ENCODE measurements at regions not wholly inside any gene's neighbourhood (a gene's known extent, or its start where the extent isn't known, plus 50 kb on each side); places are given as distances from the start of the nearest gene placed in this dataset.
"Not testable (repeated sequence)": the region's sequence is repeated elsewhere in the genome, so short reads cannot be mapped to it uniquely, and the experiment has no call there.

DNA sequence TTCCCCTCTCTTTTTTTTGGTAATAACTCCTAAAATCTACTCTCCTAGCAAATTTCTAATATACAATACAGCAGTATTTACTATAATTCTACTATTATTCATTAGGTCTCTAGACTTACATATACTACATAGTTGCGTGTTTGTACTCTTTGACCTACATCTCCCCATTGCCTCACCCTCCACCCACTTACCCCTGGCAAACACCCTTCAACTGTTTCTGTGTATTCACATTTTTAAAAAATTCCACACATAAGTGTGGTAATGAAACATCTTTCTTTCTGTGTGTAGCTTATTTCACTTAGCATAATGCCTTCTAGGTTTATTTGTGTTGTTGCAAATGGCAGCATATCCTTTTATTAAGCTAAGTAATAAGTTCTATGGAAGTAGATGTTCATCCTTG, 336.0 kb downstream of the CCDC85A start:
- DNase-seq = no peak

DNA sequence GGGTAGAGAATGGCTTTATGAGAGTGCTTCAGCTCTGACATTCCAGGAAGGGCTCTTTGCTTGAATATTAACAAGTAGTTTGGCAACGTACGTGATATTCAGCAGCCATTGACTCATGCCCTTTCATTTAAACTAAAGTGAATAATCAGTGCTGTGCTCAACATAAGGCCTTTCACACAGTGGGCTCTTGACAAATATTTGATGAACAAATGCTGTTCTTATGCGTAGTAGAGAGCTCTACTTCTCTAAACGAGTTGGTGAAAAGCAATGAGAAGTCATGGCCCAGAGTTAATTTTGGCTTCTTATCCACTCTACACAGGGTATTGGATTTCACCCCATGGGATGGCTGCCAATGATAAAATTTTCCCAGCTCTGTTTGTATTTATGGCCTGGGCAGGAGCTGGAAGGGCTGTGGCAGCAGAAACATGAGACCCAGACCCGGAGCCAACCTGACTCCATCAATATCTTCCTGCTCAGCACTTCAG, 338.9 kb downstream of the CCDC85A start:
- no peak for DNase-seq

DNA sequence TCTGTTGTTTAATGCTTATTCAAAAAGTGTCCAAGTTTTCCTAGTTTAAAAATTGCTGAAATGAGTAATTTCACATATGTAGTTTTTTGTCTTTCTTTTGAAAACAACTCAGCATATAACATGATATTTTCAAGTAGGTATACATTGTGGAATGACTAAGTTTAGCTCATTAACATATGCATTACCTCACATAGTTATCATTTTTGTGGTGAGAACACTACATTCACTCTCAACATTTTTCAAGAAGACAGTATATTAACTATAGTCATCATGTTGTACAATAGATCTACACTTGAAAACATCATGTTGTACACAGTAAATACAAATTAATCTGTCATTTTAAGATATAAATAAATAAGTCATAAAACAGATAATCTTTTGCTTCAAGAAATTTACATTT, 340.0 kb downstream of the CCDC85A start:
- DNase-seq = no peak

DNA sequence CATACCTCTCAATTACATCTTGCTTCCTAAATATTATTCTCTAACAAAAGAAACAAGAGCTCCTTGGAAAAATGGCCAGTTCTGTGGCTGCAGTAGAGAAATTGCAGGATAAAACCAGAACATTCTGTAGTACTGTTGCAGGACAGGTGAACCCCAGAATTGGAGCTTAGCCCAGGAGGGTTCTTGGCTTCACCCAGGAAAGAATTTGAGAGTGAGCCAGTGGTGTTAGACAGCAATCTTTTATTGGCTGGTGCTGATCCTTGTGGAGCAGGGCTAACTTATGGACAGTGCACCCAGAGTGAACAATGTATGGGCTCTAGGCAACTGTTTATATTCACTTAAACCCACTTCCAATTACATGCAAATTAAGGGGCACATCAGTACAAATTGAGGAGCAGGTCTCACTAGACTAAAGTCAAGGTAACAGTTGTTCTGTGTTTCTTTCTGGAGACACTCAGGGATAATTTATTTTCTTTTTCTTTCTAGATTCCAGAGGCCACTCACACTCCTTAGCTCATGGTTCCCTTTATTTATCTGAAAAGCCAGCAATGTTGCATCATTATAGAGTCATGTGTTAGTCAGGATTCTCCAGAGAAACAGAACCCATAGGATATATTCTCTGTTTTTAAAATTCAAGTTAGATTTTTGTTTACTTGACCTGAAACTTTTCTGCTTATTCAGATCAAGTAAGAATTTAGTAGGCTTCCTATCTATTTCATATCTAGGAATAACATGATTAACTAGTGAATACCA, 348.1 kb downstream of the CCDC85A start:
- DNase-seq = no peak

DNA sequence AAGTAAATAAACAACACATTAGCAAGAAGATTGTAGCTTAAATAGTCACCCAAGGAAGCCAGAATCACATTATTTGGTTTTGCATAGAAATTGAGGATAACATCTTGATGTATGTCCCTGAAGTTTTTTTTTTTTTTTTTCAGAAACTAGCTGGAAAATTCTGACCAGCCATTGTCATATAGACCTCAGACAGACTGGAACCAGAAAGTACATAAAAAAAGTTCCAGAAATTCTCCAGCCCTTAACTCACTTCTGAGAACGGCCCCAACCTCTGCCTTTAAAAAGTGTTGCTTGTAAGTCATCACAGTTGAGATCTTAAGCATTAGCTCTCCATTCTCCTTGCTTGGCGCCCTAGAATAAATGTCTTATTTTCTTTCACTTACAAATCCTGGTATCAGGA, 350.5 kb downstream of the CCDC85A start:
- no peak for DNase-seq

DNA sequence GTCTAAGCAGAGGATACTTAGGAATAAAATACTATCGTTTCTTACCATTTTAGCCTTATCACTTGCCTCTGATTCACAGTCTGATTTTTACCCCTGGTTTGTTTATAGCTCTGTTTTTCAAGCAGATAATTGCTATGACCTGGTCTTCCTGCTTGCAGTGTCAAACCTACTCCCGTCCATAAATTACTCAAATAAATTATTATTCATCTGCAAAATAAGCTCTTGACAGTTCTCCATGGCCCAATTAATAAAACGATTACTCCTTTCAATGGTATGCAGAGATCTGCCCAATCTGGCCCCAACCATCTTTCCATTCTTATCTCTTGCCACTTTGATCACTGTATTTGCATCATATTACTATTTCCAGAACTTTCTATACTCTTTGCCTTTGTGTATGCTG, 354.0 kb downstream of the CCDC85A start:
- DNase-seq = no peak

DNA sequence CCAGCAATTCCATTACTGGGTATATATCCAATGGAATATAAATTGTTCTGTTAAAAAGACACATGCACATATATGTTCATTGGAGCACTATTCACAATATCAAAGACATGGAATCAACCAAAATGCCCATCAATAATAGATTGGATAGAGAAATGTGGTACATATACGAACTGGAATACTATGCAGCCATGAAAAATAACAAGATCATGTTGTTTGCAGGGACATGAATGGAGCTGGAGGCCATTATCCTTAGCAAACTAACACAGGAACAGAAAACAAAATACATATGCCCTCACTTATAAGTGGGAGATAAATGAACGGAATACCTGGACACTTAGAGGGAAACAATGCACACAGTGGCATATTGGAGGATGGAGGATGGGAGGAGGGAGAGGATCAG, 355.8 kb downstream of the CCDC85A start:
- no peak for DNase-seq

DNA sequence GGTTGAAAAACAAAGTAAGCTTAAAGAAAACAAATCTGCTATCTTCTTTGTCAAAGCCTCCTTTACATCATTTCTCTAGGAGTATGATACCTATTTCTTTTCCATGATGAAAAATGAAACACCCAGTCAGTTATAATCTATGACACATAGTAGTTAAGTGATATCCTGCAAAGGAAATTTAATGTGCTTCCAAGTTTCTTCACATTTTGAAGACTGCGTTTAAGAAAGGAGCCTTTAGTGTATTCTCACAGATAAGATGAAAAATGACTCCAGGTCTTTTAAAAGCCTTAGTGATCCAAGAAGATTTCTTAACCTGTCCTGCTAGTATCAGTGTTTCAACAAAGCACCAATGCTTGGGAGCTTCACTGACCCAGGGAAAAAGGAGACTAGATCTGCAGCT, 356.7 kb downstream of the CCDC85A start:
- DNase-seq = no peak

DNA sequence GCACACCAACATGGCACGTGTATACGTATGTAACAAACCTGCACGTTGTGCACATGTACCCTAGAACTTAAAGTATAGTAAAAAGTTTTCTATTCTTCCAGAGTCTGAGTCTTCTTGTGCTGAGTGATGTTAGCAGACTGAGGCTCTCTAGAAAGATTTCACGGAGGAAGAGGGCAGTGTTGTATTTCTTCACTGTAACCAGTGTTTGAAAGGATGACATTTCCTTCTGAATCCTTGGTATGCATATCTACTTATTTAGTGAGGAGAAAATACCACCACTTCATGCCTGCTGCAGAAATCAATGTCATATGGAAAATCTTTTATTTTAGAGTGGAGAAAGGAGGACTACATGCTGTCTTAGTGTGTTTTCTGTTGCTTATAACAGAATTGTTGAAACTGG, 357.1 kb downstream of the CCDC85A start:
- DNase-seq = no peak

DNA sequence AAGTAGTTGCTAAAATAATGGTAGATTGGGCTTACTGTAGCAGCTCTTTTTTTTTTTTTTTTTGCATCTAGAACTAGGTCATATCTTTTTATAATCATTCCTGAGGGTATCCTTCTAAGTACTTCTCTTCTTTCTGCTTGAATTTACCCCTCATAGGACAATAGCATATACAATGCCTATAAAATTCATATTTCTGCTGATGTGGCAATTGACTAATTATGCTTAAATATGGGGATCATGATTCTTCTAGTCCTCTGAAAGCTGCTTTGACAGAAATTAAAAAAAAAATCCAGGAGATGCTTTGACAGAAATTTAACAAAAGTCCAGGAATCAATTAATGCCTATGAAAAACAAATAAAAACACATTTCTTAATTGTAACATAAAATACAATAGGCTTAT, 358.4 kb downstream of the CCDC85A start:
- DNase-seq = no peak

DNA sequence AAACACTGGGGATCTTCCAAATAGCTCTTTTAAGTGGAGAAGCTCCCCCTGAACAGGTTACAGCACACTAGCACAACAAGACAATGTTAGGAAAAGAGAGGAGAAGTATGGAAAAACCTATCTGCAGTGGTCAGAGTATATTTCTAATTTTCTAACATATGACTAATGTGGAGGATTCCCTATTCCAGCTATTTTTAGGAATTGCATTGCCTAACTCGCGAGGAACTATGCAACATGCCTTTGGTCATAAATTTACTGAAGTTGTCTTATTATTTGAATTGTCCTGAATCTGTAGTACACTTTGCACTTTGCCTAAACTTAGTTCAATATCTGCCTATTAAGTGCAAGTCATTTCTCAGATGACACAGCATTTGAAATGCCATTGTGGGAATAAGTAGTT, 381.4 kb downstream of the CCDC85A start:
- no peak for DNase-seq

DNA sequence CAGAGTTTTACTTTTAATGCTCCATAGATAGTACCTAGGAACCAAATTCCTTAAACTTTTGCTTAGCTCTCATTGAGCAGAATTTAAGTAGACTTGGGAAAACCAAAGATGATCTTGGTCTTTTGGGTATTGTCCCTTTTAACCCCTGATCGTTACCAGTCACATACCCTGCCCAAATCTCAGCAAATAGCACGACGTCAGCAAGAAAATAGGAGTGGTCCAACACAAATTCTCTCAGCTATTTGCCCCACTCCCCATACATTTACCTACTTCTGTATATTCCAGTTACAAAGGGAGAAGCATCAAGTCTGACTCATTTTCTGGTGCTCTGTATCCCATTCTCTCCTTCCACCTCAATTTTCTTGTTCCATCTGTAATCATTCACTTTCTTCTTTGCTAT, 387.3 kb downstream of the CCDC85A start:
- no peak for DNase-seq

DNA sequence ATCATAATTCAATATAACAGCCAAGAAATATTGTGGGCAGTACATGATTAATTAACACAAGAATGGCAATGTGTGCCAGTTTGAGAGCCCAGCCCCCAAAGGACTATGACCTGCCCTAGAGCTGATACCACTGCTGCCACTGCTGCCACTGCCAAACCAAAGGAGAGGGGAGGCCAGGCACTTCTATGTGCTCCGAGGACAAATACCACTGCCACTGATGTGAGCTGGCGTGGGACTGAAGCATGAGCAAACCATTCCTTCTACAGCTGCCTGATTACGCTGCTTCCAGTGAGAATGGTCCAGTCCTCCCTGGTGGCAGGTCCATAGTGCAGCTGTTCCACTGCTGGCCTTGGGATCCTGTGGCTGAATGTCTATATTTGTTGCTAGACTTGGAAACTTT, 392.2 kb downstream of the CCDC85A start:
- DNase-seq = no peak

DNA sequence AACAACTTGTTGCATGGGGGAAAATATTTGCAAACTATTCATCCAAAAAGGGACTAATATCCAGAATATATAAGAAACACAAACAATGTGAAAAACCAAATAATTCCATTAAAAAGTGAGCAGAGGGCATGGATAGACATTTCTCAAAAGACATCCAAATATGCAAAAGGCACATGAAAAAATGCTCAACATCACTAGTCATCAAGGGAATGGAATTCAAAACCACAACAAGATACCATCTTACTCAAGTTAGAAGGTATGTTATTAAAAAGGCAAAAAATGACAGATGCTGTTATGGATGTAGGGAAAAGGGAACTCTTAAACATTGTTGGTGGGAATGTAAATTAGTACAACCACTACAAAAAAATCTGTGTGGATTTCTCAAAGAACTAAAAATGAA, 396.5 kb downstream of the CCDC85A start:
- DNase-seq = no peak

DNA sequence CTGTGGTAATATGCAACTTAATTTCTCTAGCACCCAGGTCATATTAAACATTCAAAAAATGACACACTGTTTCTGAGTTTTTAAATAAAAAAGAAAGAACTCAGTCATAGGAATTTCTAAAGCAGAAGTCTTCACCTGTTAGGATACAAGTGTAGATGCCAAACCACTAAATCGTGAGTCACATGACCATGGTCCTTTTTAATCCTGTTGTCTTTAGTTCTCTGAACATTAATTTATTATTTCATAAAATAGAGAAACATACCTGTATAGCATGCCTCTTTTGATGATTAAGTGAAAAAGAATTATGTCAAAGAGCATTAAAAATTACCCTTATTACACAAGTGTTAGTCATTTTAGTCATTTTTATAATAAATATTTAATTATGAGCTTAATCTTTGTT, 398.8 kb downstream of the CCDC85A start:
- no peak for DNase-seq

DNA sequence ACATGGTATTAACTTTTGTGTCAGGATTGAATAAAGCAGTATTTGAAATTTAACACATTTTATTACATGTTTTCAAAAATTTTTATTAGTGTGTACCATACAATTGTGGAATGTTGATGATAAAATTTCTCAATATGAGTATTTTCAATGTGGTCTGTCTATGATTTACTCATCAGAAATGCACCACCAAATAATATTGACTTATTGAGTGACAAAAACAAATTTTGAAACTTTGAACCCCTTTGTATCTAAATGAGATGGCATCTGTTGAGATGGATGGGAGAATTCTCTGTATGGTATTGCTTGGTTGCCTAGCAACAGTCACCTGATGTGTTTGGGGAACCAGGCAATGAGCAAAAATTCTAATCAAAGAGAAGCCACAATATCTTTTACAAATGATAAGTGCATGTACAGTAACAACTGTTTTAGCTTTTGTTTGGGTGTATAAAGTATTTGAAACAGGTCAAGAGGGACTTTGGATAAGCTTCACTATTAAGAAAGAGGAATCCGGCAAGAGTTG, 400.1 kb downstream of the CCDC85A start:
- no peak for DNase-seq

DNA sequence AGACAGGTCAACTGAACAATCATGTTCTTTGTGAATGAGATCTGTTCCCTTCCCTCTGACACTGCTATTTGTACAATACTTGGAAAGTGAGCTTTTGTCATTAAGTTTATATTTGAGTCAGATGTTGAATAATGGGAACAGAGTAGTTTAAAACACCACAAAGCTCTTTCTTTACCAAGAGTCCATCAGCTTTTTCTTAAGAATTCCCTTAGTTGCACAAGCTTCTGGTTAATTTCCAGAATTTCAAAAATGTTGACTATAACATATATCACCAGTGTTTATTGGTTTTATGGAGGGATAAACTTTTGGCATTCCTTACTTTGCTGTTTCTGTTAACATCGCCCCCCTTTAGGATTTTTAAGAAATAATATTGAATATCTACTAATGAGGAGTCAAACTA, 403.7 kb downstream of the CCDC85A start:
- DNase-seq = no peak

DNA sequence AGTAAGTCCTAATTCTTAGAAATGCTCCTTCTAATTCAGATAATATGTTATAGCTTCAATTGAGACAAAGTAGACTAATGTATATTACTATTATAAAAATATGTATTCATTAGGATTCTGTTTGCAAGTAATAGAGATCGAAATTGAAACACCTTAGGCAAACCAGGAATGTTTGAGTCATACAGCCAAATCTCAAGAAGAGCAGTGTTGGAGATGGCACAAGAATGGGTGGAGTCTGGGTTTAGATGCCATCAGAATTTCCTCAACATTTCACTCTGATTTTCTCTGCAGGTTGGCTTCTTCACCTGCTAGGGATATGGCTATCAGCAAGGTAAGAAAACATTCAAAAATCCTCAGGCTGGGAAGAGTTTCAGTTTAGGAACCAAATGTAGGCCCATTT, 405.4 kb downstream of the CCDC85A start:
- DNase-seq = no peak

DNA sequence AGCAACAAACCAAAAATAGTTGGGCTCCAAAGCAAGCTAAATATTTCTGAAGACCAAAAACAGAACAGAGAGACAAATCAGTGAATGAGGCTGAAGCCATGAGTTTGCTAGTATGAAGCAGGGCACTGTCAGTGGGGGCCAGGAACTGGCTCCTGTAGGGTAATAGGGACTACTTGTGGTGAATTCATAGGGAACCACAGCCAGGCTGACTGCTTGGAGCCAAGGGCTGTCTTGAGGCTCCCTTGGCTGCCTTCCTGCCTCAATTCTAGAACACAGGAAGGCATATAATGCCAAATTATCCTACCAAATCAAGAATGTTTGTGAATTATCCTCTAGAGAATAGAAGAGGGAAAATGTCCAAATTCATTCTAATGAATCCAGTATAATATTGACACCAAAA, 406.0 kb downstream of the CCDC85A start:
- DNase-seq = no peak

DNA sequence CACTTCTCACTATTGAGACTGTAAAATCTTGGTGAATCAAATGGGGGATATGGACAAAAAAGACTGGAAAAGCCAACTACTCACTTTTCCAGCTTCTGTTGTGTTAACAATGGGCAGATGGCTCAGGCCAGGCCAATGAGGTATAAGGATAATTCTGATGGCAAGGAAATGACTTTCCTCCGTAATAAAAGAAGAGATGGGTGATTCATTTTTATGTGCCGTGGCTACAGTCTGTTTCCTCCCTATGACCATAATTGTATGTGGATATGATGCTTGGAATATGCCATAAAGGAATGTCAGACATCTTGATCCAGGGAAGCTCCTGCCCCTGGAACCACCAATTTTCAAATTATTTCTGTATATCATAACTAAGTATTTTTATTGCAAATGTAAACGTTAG, 406.8 kb downstream of the CCDC85A start:
- DNase-seq = no peak

DNA sequence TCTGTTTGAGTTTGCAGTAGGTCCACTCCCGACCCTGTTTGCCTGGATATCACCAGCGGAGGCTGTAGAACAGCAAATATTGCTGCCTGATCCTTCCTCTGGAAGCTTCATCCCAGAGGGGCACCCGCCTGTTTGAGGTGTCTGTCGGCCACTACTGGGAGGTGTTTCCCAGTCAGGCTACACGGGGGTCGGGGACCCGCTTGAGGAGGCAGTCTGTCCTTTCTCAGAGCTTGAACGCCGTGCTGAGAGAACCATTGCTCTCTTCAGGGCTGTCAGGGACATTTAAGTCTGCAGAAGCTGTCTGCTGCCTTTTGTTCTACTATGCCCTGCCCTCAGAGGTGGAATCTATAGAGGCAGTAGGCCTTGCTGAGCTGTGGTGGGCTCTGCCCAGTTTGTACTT, 422.3 kb downstream of the CCDC85A start:
- not testable (repeated sequence) for DNase-seq

DNA sequence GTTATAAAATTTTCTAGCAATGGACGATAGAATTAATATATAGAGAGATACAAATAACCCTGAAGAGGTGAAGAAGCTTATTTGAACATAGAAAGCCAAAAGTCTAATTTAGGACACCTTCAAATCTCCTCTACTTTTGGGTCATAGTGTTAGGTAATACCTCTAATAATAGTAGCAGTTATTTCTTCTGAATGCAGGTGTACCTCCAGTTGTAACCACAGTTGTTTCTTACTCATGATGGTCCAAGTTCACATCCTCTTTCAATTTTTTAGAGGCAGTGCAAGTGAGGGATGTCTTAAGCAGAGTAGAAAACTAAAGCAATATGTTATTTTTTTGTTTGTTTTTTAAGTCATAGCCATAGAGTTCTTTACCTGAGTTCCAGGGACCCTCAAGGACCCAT, 429.5 kb downstream of the CCDC85A start:
- DNase-seq = no peak

DNA sequence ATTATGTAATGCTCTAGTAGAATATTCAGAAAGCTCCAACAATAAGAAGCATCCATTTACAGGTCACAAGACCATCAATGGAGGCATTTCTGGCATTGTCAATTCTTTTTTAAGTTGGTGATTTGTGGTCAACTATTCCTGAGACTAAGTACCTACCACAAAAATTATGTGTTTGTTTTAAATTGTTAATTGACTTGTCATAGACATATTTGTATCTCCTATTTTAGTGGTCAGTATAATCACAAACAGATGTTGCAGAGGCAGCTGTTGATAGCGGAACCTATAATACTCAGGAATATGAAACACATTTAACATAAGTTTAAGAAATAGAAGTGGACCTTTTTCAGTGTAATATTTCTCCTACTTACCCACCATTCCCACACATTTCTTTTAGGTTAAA, 430.1 kb downstream of the CCDC85A start:
- DNase-seq = no peak

DNA sequence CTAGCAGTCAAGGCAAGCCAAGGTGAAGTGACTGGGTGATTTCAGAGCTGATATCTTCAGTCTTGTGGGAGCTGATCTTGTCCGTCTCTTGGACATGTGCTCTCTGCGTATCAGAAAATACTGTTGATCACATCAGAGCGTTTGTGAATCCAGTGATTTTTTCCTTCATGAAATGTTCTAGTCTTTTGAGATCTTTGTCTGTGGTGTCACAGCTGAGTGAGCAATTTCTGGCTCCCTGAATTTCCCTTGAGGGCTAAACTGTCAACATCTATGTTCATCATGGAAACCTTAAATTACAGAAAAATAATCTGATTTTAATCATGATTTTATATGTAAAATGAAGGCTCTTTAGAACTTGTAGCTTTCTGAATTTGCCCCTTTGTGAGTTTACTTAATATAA, 432.0 kb downstream of the CCDC85A start:
- DNase-seq = no peak

DNA sequence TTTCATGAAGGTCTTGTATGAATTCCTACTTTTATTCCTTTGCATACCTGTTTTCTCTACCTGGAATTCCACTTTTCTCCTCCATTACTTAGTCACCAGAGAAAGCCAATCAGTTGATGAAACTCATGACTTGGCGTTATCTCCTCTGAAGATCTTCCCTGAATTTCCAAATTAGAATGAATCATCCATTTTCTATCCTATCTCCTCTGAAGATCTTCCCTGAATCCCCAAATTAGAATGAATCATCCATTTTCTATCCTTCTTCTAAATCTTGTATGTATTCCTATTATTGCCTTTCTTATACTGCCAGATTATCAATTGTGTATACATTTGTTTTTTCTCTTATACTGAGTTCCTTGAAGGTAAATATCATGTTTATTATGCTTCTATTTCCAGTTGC, 440.4 kb downstream of the CCDC85A start:
- no peak for DNase-seq
